Peyer's patch (tissue), 4 donors: ENCODE measurements at regions not wholly inside any gene's neighbourhood (a gene's known extent, or its start where the extent isn't known, plus 50 kb on each side); places are given as distances from the start of the nearest gene placed in this dataset.

Experiments used
- POLR2A ChIP-seq, 2 donors: fragments of 450-650 bp; IDR thresholded peaks; one replicate each; pipeline ENCODE4 v1.5.1; 2017; ENCODE audit warnings: antibody characterized with exemption in 2 of 2, mild to moderate bottlenecking in 2 of 2, moderate library complexity in 2 of 2
- TF ChIP-seq, protein P1 (sequence below), 6 experiments: fragments of 450-650 bp in 4 of 6; fragments of 200-600 bp in 2 of 6; sonication (generic) in 1 of 6; IDR thresholded peaks; one replicate each; pipeline ENCODE4 v1.5.1; 2017 to 2019; ENCODE audit warnings: antibody characterized with exemption in 6 of 6, mild to moderate bottlenecking in 3 of 6, moderate library complexity in 1 of 6

- TF ChIP-seq, protein P1, sequence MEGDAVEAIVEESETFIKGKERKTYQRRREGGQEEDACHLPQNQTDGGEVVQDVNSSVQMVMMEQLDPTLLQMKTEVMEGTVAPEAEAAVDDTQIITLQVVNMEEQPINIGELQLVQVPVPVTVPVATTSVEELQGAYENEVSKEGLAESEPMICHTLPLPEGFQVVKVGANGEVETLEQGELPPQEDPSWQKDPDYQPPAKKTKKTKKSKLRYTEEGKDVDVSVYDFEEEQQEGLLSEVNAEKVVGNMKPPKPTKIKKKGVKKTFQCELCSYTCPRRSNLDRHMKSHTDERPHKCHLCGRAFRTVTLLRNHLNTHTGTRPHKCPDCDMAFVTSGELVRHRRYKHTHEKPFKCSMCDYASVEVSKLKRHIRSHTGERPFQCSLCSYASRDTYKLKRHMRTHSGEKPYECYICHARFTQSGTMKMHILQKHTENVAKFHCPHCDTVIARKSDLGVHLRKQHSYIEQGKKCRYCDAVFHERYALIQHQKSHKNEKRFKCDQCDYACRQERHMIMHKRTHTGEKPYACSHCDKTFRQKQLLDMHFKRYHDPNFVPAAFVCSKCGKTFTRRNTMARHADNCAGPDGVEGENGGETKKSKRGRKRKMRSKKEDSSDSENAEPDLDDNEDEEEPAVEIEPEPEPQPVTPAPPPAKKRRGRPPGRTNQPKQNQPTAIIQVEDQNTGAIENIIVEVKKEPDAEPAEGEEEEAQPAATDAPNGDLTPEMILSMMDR (IDR thresholded peaks at IDR 0.05): no peak
- no peak for TF ChIP-seq POLR2A (IDR thresholded peaks at IDR 0.05)
Measured at GRCh38 chr6:168844821-168845609, 404.0 kb downstream of the SMOC2 start.
